GM12878 (cell line): ENCODE measurements at regions not wholly inside any gene's neighbourhood (a gene's known extent, or its start where the extent isn't known, plus 50 kb on each side); places are given as distances from the start of the nearest gene placed in this dataset.

Experiments
- ATAC-seq: fragments of 200-7000 bp; cut with Tn5 transposase; 3 replicates; pipeline ENCODE4 v1.9.1; 2020; ENCODE audit warnings: mild to moderate bottlenecking, moderate library complexity
- BruUV-seq: library from RNA; stranded (reverse); fragments of 400-500 nt; replicated peaks from 2 replicates; lab custom pipeline; 2021; lab: Mats Ljungman, UMichigan
- CTCF ChIA-PET: fragments of 300-600 bp; sonication (Branson Sonifier 250); formaldehyde crosslinking; extraction: SDS; loops from one replicate; lab custom pipeline; 2021; ENCODE audit warnings: inconsistent platforms; lab: Yijun Ruan, JAX
- POLR2A ChIA-PET: fragments of 350-600 bp; formaldehyde crosslinking; extraction: SDS; loops from one replicate; lab custom pipeline; 2021; ENCODE audit warnings: inconsistent platforms; lab: Charles Lee
- RAD21 ChIA-PET: fragments of 300-600 bp; sonication (Branson Sonifier 250); formaldehyde crosslinking; loops from one replicate; lab custom pipeline; 2023; ENCODE audit warnings: antibody characterized with exemption; ENCODE audit not compliant: unreplicated experiment; lab: Charles Lee
- SMC1A ChIA-PET: fragments of 300-600 bp; sonication (Branson Sonifier 250); formaldehyde crosslinking; loops from one replicate; lab custom pipeline; 2023; ENCODE audit not compliant: unreplicated experiment, uncharacterized antibody; lab: Charles Lee
- DNase-seq: peaks from one replicate; pipeline ENCODE4 v3.0.0-alpha.2; 2011; ENCODE audit warnings: low read depth, low spot score
- FAIRE-seq: peaks from 3 replicates; lab custom pipeline; 2011; peaks lifted over from hg19 to GRCh38; lab: Jason Lieb, UNC
- H2AFZ ChIP-seq: 2 replicates; pipeline ENCODE4 v1.6.0; 2011; ENCODE audit warnings: low read depth, low read length, control low read depth; ENCODE audit not compliant: control insufficient read depth
- H3K27ac ChIP-seq: 2 replicates; pipeline ENCODE4 v1.5.1; 2011; ENCODE audit warnings: control low read depth; ENCODE audit not compliant: control insufficient read depth, insufficient read depth
- H3K27me3 ChIP-seq, 2 experiments: replicated peaks in 1 of 2; 2 replicates each; pipeline versions ENCODE4 v1.6.0 to v1.6.1; 2011; ENCODE audit warnings: low read length in 1 of 2; ENCODE audit not compliant: control insufficient read depth in 2 of 2, insufficient read depth in 2 of 2
- H3K36me3 ChIP-seq, 2 experiments: 2 replicates each; pipeline ENCODE4 v1.5.1; 2011; ENCODE audit warnings: low read length in 1 of 2; ENCODE audit not compliant: control insufficient read depth in 2 of 2, insufficient read depth in 2 of 2
- H3K4me1 ChIP-seq: 2 replicates; pipeline ENCODE4 v1.6.1; 2011; ENCODE audit warnings: mild to moderate bottlenecking, low read length, moderate library complexity, mixed read lengths; ENCODE audit not compliant: control insufficient read depth, insufficient read depth
- H3K4me2 ChIP-seq: 2 replicates; pipeline ENCODE4 v1.6.0; 2011; ENCODE audit warnings: control low read depth; ENCODE audit not compliant: control insufficient read depth, insufficient read depth
- H3K4me3 ChIP-seq: fragments of 200-600 bp; sonication (generic); 2 replicates; pipeline ENCODE4 v1.5.1; 2016
- H3K79me2 ChIP-seq: 2 replicates; pipeline ENCODE4 v1.6.0; 2011; ENCODE audit warnings: low read length; ENCODE audit not compliant: control insufficient read depth, insufficient read depth
- H3K9ac ChIP-seq: 2 replicates; pipeline ENCODE4 v1.8.0; 2011; ENCODE audit warnings: low read length, control low read depth, mixed read lengths; ENCODE audit not compliant: control insufficient read depth, insufficient read depth
- H3K9me3 ChIP-seq: replicated peaks from 3 replicates; pipeline ENCODE4 v1.5.1; 2011; ENCODE audit warnings: mild to moderate bottlenecking, low read length; ENCODE audit not compliant: control insufficient read depth, insufficient read depth
- H4K20me1 ChIP-seq: 2 replicates; pipeline ENCODE4 v1.6.0; 2011; ENCODE audit not compliant: control insufficient read depth, insufficient read depth
- BACH1 ChIP-seq: fragments of 450-650 bp; IDR thresholded peaks from 2 replicates; pipeline ENCODE4 v1.6.1; 2017; ENCODE audit warnings: mild to moderate bottlenecking, borderline replicate concordance
- E2F8 ChIP-seq: fragments of 450-650 bp; IDR thresholded peaks from 2 replicates; pipeline ENCODE4 v1.6.1; 2018; ENCODE audit warnings: mild to moderate bottlenecking, low read depth, moderate library complexity; ENCODE audit not compliant: partially characterized antibody
- POLR2A ChIP-seq: IDR thresholded peaks from 2 replicates; pipeline ENCODE4 v1.6.1; 2011; ENCODE audit warnings: low read depth, mild to moderate bottlenecking, low read length
- SKIL ChIP-seq: fragments of 450-650 bp; IDR thresholded peaks from 2 replicates; pipeline ENCODE4 v1.6.1; 2017; ENCODE audit warnings: mild to moderate bottlenecking, low read depth, inconsistent platforms; ENCODE audit not compliant: poor library complexity, severe bottlenecking
- TBL1XR1 ChIP-seq: IDR thresholded peaks from 2 replicates; pipeline ENCODE4 v1.6.1; 2012; ENCODE audit warnings: low read depth, low read length, improper control_type of control experiment
- YBX1 ChIP-seq: fragments of 450-650 bp; IDR thresholded peaks from 2 replicates; pipeline ENCODE4 v1.6.1; 2016; ENCODE audit warnings: antibody characterized with exemption
- ZBTB33 ChIP-seq: fragments of 450-650 bp; IDR thresholded peaks from 2 replicates; pipeline ENCODE4 v1.6.1; 2017; ENCODE audit warnings: mild to moderate bottlenecking
- WGBS: methylation state at CpG from one replicate; pipeline ENCODE4 v1.1.6; 2016; ENCODE audit warnings: low lambda C conversion rate; ENCODE audit not compliant: insufficient replicate concordance, insufficient coverage; ENCODE audit errors: missing lambda C conversion rate; 5-methylcytosine and 5-hydroxymethylcytosine counted together
- in situ Hi-C: fragments of 300-500 bp; cut with MboI; formaldehyde crosslinking; loops from 9 replicates; pipeline ENCODE4 v1.14.3; 2018; ENCODE audit warnings: mixed read lengths
- intact Hi-C: fragments of 100-400 bp; cut with micrococcal nuclease; formaldehyde crosslinking; loops from one replicate; pipeline ENCODE4 v1.14.2; 2022; ENCODE audit not compliant: unreplicated experiment

- no peak for TF ChIP-seq TBL1XR1
- no peak for TF ChIP-seq YBX1
Measured at GRCh38 chr6:6751619-6752023, 163.1 kb downstream of the LY86 start (continued).

- Histone ChIP-seq H3K36me3 (no peaks in the 10 kb centered on the region), H3K9ac (no peak overlapping the region), H3K27ac (no peak overlapping the region), H4K20me1 (no peaks in the 10 kb centered on the region), H2AFZ (no peak overlapping the region), H3K4me2 (no peak overlapping the region), H3K79me2 (no peaks in the 10 kb centered on the region), H3K4me1 (no peaks in the 10 kb centered on the region), H3K9me3 (no peaks in the 10 kb centered on the region), H3K4me3 (no peak overlapping the region), H3K27me3 (no peaks in the 10 kb centered on the region)
- TF ChIP-seq E2F8 (no peak), BACH1 (no peak), POLR2A (no peak), ZBTB33 (no peak), SKIL (no peak)
- DNase-seq = no peak
- POLR2A ChIA-PET = no interaction called here
- CTCF ChIA-PET = interaction anchor here (0.5 to 2.7 kb wide), 3 partner anchors 17 to 204 kb away, joined by 3 to 11 read pairs (median 3); no protein-coding TSS in a partner anchor
- ATAC-seq = no peak
- 79% methylated on average over 4 of the region's 4 CpGs for WGBS
- no TSS peak for BruUV-seq
- in situ Hi-C loops = no loop called here
- intact Hi-C loops = no loop called here
- SMC1A ChIA-PET = interaction anchor here (1.5 kb wide), 1 partner anchor 30 kb away, joined by 3 read pairs; no protein-coding TSS in a partner anchor
- FAIRE-seq = no peak
- RAD21 ChIA-PET = no interaction called here
Measured at GRCh38 chr6:6752129-6752528, 163.6 kb downstream of the LY86 start.
